Endothelial cell of umbilical vein (primary cell): ENCODE measurements at regions not wholly inside any gene's neighbourhood (a gene's known extent, or its start where the extent isn't known, plus 50 kb on each side); places are given as distances from the start of the nearest gene placed in this dataset.

Experiments
- EZH2 ChIP-seq: IDR thresholded peaks from 2 replicates; pipeline ENCODE4 v1.6.1; 2012; ENCODE audit warnings: borderline replicate concordance, low read depth, mild to moderate bottlenecking, moderate library complexity, low read length, inconsistent platforms; ENCODE audit not compliant: severe bottlenecking
- FOS ChIP-seq: IDR thresholded peaks from 2 replicates; pipeline ENCODE4 v1.6.1; 2011; ENCODE audit warnings: mild to moderate bottlenecking, low read length, moderate library complexity, borderline replicate concordance; ENCODE audit not compliant: insufficient read depth
- JUN ChIP-seq: IDR thresholded peaks from 2 replicates; pipeline ENCODE4 v1.6.1; 2011; ENCODE audit warnings: borderline replicate concordance, low read depth; ENCODE audit not compliant: insufficient read length, insufficient read depth
- MYC ChIP-seq: IDR thresholded peaks from one replicate; pipeline ENCODE4 v1.6.1; 2011; ENCODE audit warnings: mild to moderate bottlenecking, low read depth, low read length
- POLR2A ChIP-seq: IDR thresholded peaks from 2 replicates; pipeline ENCODE4 v1.6.1; 2012; ENCODE audit warnings: low read depth, mild to moderate bottlenecking, control low read depth, low read length
- POLR2AphosphoS5 ChIP-seq: IDR thresholded peaks from 2 replicates; pipeline ENCODE4 v1.6.1; 2012; ENCODE audit warnings: low read depth, mild to moderate bottlenecking, control low read depth, low read length, moderate library complexity; ENCODE audit not compliant: insufficient read depth
- TF ChIP-seq, protein P1 (sequence below), 2 donors: IDR thresholded peaks; 1 replicate in 1 of 2; 2 replicates in 1 of 2; pipeline ENCODE4 v1.5.1; 2011; ENCODE audit warnings: low read length in 2 of 2, mild to moderate bottlenecking in 2 of 2, moderate library complexity in 2 of 2, control low read depth in 1 of 2, inconsistent platforms in 1 of 2, low read depth in 1 of 2; ENCODE audit not compliant: insufficient read depth in 1 of 2; ENCODE audit errors: extremely low read depth in 1 of 2
- TF ChIP-seq, protein P2 (sequence below): IDR thresholded peaks from 2 replicates; pipeline ENCODE4 v1.6.1; 2011; ENCODE audit not compliant: insufficient read depth, insufficient read length

DNA sequence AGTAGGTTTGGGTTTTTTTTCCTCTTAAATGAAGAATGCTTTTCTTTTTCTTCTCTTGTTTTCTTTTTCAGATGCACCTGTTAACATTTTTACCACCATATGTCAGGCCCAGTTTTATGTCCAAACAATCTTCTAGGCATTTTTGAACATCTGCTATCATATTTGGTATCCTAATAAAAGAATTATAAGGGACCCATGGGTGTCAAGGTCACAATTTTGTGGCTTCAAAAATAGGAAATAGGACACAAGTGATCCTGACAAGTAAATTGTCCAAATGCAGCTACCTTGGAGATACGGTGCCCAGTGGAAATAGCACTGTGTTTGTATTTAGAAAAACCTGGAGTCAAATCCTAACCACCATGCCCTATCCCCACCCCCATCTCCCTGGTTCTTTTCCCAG is 270.3 kb downstream of the MZT1 start:
- TF ChIP-seq, protein P1, sequence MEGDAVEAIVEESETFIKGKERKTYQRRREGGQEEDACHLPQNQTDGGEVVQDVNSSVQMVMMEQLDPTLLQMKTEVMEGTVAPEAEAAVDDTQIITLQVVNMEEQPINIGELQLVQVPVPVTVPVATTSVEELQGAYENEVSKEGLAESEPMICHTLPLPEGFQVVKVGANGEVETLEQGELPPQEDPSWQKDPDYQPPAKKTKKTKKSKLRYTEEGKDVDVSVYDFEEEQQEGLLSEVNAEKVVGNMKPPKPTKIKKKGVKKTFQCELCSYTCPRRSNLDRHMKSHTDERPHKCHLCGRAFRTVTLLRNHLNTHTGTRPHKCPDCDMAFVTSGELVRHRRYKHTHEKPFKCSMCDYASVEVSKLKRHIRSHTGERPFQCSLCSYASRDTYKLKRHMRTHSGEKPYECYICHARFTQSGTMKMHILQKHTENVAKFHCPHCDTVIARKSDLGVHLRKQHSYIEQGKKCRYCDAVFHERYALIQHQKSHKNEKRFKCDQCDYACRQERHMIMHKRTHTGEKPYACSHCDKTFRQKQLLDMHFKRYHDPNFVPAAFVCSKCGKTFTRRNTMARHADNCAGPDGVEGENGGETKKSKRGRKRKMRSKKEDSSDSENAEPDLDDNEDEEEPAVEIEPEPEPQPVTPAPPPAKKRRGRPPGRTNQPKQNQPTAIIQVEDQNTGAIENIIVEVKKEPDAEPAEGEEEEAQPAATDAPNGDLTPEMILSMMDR (IDR thresholded peaks at IDR 0.05; ENCODE audit: extremely low read depth in 1 of 2, insufficient read depth in 1 of 2, low read depth in 1 of 2, low read length in 2 of 2), result no peak
- TF ChIP-seq POLR2A, result no peak
- TF ChIP-seq POLR2AphosphoS5, result no peak
- TF ChIP-seq, protein P2, sequence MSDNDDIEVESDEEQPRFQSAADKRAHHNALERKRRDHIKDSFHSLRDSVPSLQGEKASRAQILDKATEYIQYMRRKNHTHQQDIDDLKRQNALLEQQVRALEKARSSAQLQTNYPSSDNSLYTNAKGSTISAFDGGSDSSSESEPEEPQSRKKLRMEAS, result no peak
- TF ChIP-seq EZH2, result no peak
- TF ChIP-seq FOS, result no peak
- no peak for TF ChIP-seq JUN
- no peak for TF ChIP-seq MYC
